ENCODE measurements at regions not wholly inside any gene's neighbourhood (a gene's known extent, or its start where the extent isn't known, plus 50 kb on each side); places are given as distances from the start of the nearest gene placed in this dataset.
A peak's percentile ranks its signal among the peaks of the same experiment; 100 is the strongest.

- TF ChIP-seq TSHZ2 (CRISPR knock-in tag; IDR thresholded peaks at IDR 0.05) (no peak), RARB (CRISPR knock-in tag; IDR thresholded peaks at IDR 0.05) (no peak), GLIS3 (CRISPR knock-in tag; IDR thresholded peaks at IDR 0.05) (no peak)
These were observed 65.4 kb upstream of the BLID start (continued) for GRCh38 chr11:122181372-122181771.

DNA sequence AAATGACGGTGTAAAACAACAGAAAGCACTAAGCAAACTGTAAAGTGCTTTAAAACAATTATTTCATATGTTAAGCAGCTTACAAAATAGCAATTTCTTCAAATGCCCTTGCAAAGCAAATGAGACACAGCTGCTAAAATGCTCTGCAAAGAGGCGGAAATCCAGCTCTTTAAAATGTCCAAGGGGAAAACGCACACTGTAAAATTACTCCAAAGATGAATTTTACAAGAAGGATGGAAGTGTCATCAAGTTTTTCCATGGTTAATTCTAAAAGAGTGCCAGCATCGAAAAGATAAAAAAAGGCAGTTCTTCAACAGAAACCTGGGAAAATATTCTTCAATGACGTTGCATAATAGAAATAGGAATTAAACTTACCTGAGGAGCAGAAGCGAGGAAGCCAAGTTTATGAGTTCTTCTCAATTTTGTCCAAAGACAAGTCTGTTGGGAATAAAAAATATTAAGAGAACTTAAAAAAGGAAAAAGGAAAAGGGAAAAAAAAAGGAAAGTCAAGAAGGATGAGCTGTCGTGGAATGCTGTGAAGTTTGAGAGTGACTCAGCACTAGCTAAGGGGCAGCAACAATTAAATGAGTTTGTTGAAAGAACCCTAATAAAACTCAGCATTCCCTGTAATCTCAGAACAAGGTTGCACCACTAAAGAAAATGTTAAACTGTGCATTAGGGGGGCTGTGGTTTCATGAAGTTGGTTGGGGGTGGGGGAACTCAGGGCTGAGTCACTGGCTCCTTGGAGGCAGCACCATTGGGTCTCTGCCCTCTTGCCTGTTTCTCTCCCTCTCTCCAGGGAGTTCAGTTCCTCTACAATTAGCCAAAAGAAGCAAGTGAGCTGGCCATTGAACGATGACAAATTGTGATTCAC is 64.2 kb upstream of the BLID start:
- peak; percentile 80 for ATAC-seq
- TF ChIP-seq ZFP3 (CRISPR knock-in tag; IDR thresholded peaks at IDR 0.05), result 0 out of 2 replicates have a peak, but pooled peaks have one; percentile 23
- TF ChIP-seq, protein P1, sequence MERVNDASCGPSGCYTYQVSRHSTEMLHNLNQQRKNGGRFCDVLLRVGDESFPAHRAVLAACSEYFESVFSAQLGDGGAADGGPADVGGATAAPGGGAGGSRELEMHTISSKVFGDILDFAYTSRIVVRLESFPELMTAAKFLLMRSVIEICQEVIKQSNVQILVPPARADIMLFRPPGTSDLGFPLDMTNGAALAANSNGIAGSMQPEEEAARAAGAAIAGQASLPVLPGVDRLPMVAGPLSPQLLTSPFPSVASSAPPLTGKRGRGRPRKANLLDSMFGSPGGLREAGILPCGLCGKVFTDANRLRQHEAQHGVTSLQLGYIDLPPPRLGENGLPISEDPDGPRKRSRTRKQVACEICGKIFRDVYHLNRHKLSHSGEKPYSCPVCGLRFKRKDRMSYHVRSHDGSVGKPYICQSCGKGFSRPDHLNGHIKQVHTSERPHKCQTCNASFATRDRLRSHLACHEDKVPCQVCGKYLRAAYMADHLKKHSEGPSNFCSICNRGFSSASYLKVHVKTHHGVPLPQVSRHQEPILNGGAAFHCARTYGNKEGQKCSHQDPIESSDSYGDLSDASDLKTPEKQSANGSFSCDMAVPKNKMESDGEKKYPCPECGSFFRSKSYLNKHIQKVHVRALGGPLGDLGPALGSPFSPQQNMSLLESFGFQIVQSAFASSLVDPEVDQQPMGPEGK (CRISPR knock-in tag; IDR thresholded peaks at IDR 0.05; ENCODE audit: borderline replicate concordance), result peak; percentile 28; the same call in 1 of the 2 replicates
- TF ChIP-seq, protein P2, sequence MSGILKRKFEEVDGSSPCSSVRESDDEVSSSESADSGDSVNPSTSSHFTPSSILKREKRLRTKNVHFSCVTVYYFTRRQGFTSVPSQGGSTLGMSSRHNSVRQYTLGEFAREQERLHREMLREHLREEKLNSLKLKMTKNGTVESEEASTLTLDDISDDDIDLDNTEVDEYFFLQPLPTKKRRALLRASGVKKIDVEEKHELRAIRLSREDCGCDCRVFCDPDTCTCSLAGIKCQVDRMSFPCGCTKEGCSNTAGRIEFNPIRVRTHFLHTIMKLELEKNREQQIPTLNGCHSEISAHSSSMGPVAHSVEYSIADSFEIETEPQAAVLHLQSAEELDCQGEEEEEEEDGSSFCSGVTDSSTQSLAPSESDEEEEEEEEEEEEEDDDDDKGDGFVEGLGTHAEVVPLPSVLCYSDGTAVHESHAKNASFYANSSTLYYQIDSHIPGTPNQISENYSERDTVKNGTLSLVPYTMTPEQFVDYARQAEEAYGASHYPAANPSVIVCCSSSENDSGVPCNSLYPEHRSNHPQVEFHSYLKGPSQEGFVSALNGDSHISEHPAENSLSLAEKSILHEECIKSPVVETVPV (CRISPR knock-in tag; IDR thresholded peaks at IDR 0.05), result no peak

DNA sequence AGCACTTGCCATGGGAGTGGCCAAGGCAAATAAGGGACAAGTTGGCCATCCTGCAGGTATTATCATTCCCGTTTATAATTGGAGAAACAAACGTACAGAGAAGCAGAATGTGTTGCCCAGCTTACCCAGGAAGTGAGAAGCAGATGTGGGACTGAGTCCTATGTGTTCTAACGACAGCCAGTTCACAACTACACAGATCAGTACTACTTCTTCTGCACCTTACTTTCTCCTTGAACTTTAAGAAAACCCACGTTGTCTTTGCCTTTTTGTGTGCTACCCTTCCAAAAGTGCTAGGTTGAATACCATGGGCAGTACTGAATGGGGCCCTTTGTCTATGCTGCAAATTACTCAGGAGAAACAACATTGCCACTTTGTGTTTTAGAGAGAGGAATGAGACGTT is 62.8 kb upstream of the BLID start:
- peak; percentile 46 for ATAC-seq
- TF ChIP-seq OSR1 (CRISPR knock-in tag; IDR thresholded peaks at IDR 0.05) (no peak), TOX (CRISPR knock-in tag; IDR thresholded peaks at IDR 0.05; ENCODE audit: borderline replicate concordance) (no peak), GLIS3 (CRISPR knock-in tag; IDR thresholded peaks at IDR 0.05) (no peak), CSDC2 (CRISPR knock-in tag; IDR thresholded peaks at IDR 0.05) (no peak), POU6F1 (CRISPR knock-in tag; IDR thresholded peaks at IDR 0.05; ENCODE audit: borderline replicate concordance, low read depth) (no peak), SNAI2 (CRISPR knock-in tag; IDR thresholded peaks at IDR 0.05) (no peak), ZFP30 (CRISPR knock-in tag; IDR thresholded peaks at IDR 0.05) (no peak), ZC3H10 (CRISPR knock-in tag; IDR thresholded peaks at IDR 0.05) (no peak), BACH2 (CRISPR knock-in tag; IDR thresholded peaks at IDR 0.05; ENCODE audit: borderline replicate concordance) (no peak), TSHZ2 (CRISPR knock-in tag; IDR thresholded peaks at IDR 0.05) (no peak), RARB (CRISPR knock-in tag; IDR thresholded peaks at IDR 0.05) (no peak), ISL1 (CRISPR knock-in tag; IDR thresholded peaks at IDR 0.05) (no peak), PPARA (CRISPR knock-in tag; IDR thresholded peaks at IDR 0.05; ENCODE audit: borderline replicate concordance) (no peak)
- TF ChIP-seq, protein P2 (CRISPR knock-in tag; IDR thresholded peaks at IDR 0.05), result no peak
- TF ChIP-seq, protein P1 (CRISPR knock-in tag; IDR thresholded peaks at IDR 0.05; ENCODE audit: borderline replicate concordance), result no peak

Measured in SK-N-SH treated with all-trans-retinoic acid at 6 μM for 48 hours (cell line).